Osteoblast (primary cell): ENCODE measurements at regions not wholly inside any gene's neighbourhood (a gene's known extent, or its start where the extent isn't known, plus 50 kb on each side); places are given as distances from the start of the nearest gene placed in this dataset.

Experiments
- DNase-seq: peaks from one replicate; pipeline ENCODE4 v3.0.0; 2011; ENCODE audit warnings: low spot score, mixed read lengths; ENCODE audit not compliant: insufficient read length; ENCODE audit errors: missing footprints
- H2AFZ ChIP-seq: 2 replicates; pipeline ENCODE4 v1.6.0; 2011; ENCODE audit warnings: mild to moderate bottlenecking, low read length
- H3K27ac ChIP-seq: 2 replicates; pipeline ENCODE4 v1.5.1; 2011; ENCODE audit warnings: mild to moderate bottlenecking, low read depth, low read length, moderate library complexity
- H3K27me3 ChIP-seq: 2 replicates; pipeline ENCODE4 v1.6.0; 2012; ENCODE audit warnings: mild to moderate bottlenecking, control low read depth, inconsistent platforms, low read length, moderate library complexity; ENCODE audit not compliant: insufficient read depth
- H3K36me3 ChIP-seq: 2 replicates; pipeline ENCODE4 v1.5.1; 2011; ENCODE audit warnings: mild to moderate bottlenecking, low read length, control low read depth, moderate library complexity; ENCODE audit not compliant: insufficient read depth
- H3K4me1 ChIP-seq: 2 replicates; pipeline ENCODE4 v1.5.1; 2011; ENCODE audit warnings: mild to moderate bottlenecking, low read length, control low read depth, moderate library complexity; ENCODE audit not compliant: insufficient read depth
- H3K4me2 ChIP-seq: 2 replicates; pipeline ENCODE4 v1.6.0; 2011; ENCODE audit warnings: mild to moderate bottlenecking, low read length; ENCODE audit not compliant: insufficient read depth
- H3K4me3 ChIP-seq: fragments of 200-600 bp; sonication (generic); 3 replicates; pipeline ENCODE4 v1.5.1; 2012; ENCODE audit warnings: mild to moderate bottlenecking, low read length, inconsistent platforms; ENCODE audit not compliant: insufficient read depth
- H3K79me2 ChIP-seq: 2 replicates; pipeline ENCODE4 v1.6.0; 2012; ENCODE audit warnings: mild to moderate bottlenecking, low read length, control low read depth, inconsistent platforms; ENCODE audit not compliant: insufficient read depth
- H3K9me3 ChIP-seq: 2 replicates; pipeline ENCODE4 v1.5.1; 2011; ENCODE audit warnings: low read depth, low read length, control low read depth
- H4K20me1 ChIP-seq: 2 replicates; pipeline ENCODE4 v1.6.0; 2012; ENCODE audit warnings: mild to moderate bottlenecking, low read length, control low read depth; ENCODE audit not compliant: insufficient read depth
- CTCF ChIP-seq: IDR thresholded peaks from 2 replicates; pipeline ENCODE4 v1.5.1; 2011; ENCODE audit warnings: mild to moderate bottlenecking, low read depth, low read length, moderate library complexity; ENCODE audit errors: extremely low read depth

GRCh38 chr5:87110721-87111120 lies 157.0 kb upstream of the RASA1 start:
- Histone ChIP-seq H3K79me2 (no peaks in the 10 kb centered on the region), H2AFZ (no peak overlapping the region), H3K4me1 (peaks cover 24% of the 10 kb centered on the region), H3K27me3 (no peaks in the 10 kb centered on the region), H3K36me3 (no peaks in the 10 kb centered on the region), H4K20me1 (no peaks in the 10 kb centered on the region), H3K9me3 (no peaks in the 10 kb centered on the region), H3K27ac (no peak overlapping the region), H3K4me2 (no peak overlapping the region), H3K4me3 (no peak overlapping the region)
- no peak for DNase-seq
- no peak for TF ChIP-seq CTCF

- Histone ChIP-seq H3K4me2 (peak overlapping the region; percentile 72), H2AFZ (peak overlapping the region; percentile 77), H3K27me3 (no peaks in the 10 kb centered on the region), H3K27ac (peak overlapping the region; percentile 92), H3K36me3 (no peaks in the 10 kb centered on the region), H3K79me2 (no peaks in the 10 kb centered on the region), H4K20me1 (no peaks in the 10 kb centered on the region), H3K4me1 (peaks cover 24% of the 10 kb centered on the region), H3K9me3 (no peaks in the 10 kb centered on the region), H3K4me3 (peak overlapping the region; percentile 34)
- TF ChIP-seq CTCF: no peak
- no peak for DNase-seq
These were observed 153.8 kb upstream of the RASA1 start for GRCh38 chr5:87113861-87114260.

- Histone ChIP-seq H2AFZ (peak overlapping the region; percentile 43), H4K20me1 (no peaks in the 10 kb centered on the region), H3K4me2 (no peak overlapping the region)
These were observed 153.1 kb upstream of the RASA1 start for GRCh38 chr5:87114631-87115030.

GRCh38 chr5:87115839-87116364 lies 151.8 kb upstream of the RASA1 start:
- Histone ChIP-seq H3K4me2 (no peak overlapping the region), H3K4me1 (peaks cover 39% of the 10 kb centered on the region), H3K27ac (no peak overlapping the region), H4K20me1 (no peaks in the 10 kb centered on the region), H3K79me2 (no peaks in the 10 kb centered on the region), H2AFZ (no peak overlapping the region), H3K27me3 (no peaks in the 10 kb centered on the region), H3K9me3 (no peaks in the 10 kb centered on the region), H3K36me3 (no peaks in the 10 kb centered on the region), H3K4me3 (no peak overlapping the region)
- no peak for DNase-seq
- TF ChIP-seq CTCF: no peak

More at GRCh38 chr5:87114631-87115030, 153.1 kb upstream of the RASA1 start:
- peak overlapping the region; percentile 92 for H3K27ac ChIP-seq
- H3K36me3 ChIP-seq: no peaks in the 10 kb centered on the region
- no peaks in the 10 kb centered on the region for H3K27me3 ChIP-seq
- no peaks in the 10 kb centered on the region for H3K79me2 ChIP-seq
- no peak for TF ChIP-seq CTCF
- no peak for DNase-seq
- peaks cover 26% of the 10 kb centered on the region for H3K4me1 ChIP-seq
- H3K4me3 ChIP-seq: no peak overlapping the region
- H3K9me3 ChIP-seq: no peaks in the 10 kb centered on the region
